Tibial nerve (tissue), 3 donors: ENCODE measurements at regions not wholly inside any gene's neighbourhood (a gene's known extent, or its start where the extent isn't known, plus 50 kb on each side); places are given as distances from the start of the nearest gene placed in this dataset.

Experiments
- CTCF ChIP-seq, 5 experiments: fragments of 200-600 bp in 3 of 5; fragments of 450-650 bp in 2 of 5; sonication (generic) in 3 of 5; IDR thresholded peaks; one replicate each; pipeline ENCODE4 v1.5.1; 2016 to 2019; ENCODE audit warnings: antibody characterized with exemption in 5 of 5, mild to moderate bottlenecking in 3 of 5, moderate library complexity in 2 of 5
- POLR2A ChIP-seq, 2 donors: fragments of 450-650 bp; IDR thresholded peaks; one replicate each; pipeline ENCODE4 v1.6.1; 2017; ENCODE audit warnings: antibody characterized with exemption in 2 of 2, mild to moderate bottlenecking in 2 of 2, moderate library complexity in 2 of 2

- TF ChIP-seq CTCF (IDR thresholded peaks at IDR 0.05) = no peak
- TF ChIP-seq POLR2A (IDR thresholded peaks at IDR 0.05) = no peak
Measured at GRCh38 chr2:53331667-53332066, 435.9 kb upstream of the CHAC2 start.
